SU-DHL-6 (cell line): ENCODE measurements at regions not wholly inside any gene's neighbourhood (a gene's known extent, or its start where the extent isn't known, plus 50 kb on each side); places are given as distances from the start of the nearest gene placed in this dataset.

Experiments
- EZH2phosphoT487 ChIP-seq: fragments of 200-600 bp; sonication (generic), shearing (Covaris generic); conservative IDR thresholded peaks from 2 replicates; pipeline ENCODE4 v1.6.1; 2018; ENCODE audit warnings: mild to moderate bottlenecking, antibody characterized with exemption, low read length, moderate library complexity, mixed read lengths
- TF ChIP-seq, protein P1 (sequence below): fragments of 200-600 bp; sonication (generic); IDR thresholded peaks from one replicate; pipeline ENCODE4 v1.5.1; 2017; ENCODE audit warnings: antibody characterized with exemption, mild to moderate bottlenecking, low read length, moderate library complexity; ENCODE audit not compliant: insufficient read depth, poor library complexity, severe bottlenecking

GRCh38 chr6:120248451-120248850, 898.9 kb upstream of the MAN1A1 start:
- TF ChIP-seq, protein P1, sequence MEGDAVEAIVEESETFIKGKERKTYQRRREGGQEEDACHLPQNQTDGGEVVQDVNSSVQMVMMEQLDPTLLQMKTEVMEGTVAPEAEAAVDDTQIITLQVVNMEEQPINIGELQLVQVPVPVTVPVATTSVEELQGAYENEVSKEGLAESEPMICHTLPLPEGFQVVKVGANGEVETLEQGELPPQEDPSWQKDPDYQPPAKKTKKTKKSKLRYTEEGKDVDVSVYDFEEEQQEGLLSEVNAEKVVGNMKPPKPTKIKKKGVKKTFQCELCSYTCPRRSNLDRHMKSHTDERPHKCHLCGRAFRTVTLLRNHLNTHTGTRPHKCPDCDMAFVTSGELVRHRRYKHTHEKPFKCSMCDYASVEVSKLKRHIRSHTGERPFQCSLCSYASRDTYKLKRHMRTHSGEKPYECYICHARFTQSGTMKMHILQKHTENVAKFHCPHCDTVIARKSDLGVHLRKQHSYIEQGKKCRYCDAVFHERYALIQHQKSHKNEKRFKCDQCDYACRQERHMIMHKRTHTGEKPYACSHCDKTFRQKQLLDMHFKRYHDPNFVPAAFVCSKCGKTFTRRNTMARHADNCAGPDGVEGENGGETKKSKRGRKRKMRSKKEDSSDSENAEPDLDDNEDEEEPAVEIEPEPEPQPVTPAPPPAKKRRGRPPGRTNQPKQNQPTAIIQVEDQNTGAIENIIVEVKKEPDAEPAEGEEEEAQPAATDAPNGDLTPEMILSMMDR = no peak
- TF ChIP-seq EZH2phosphoT487 = no peak
